Thymus (tissue), 11 donors: ENCODE measurements at regions not wholly inside any gene's neighbourhood (a gene's known extent, or its start where the extent isn't known, plus 50 kb on each side); places are given as distances from the start of the nearest gene placed in this dataset.

Experiments used
- DNase-seq, 9 donors: peaks; one replicate each; pipeline ENCODE4 v3.0.0-alpha.2; 2013; ENCODE audit warnings: low spot score in 9 of 9, low read depth in 6 of 9, missing footprints in 1 of 9
- H3K27ac ChIP-seq, 2 donors: one replicate each; pipeline ENCODE4 v1.5.1; 2013; ENCODE audit warnings: control low read depth in 1 of 2, low read depth in 1 of 2, low read length in 1 of 2, mild to moderate bottlenecking in 1 of 2, moderate library complexity in 1 of 2
- H3K27me3 ChIP-seq, 2 donors: one replicate each; pipeline ENCODE4 v1.5.1; 2013; ENCODE audit warnings: low read length in 1 of 2; ENCODE audit not compliant: control insufficient read depth in 2 of 2, insufficient read depth in 1 of 2
- H3K36me3 ChIP-seq, 2 donors: one replicate each; pipeline ENCODE4 v1.5.1; 2013; ENCODE audit warnings: low read length in 1 of 2, mild to moderate bottlenecking in 1 of 2, moderate library complexity in 1 of 2; ENCODE audit not compliant: control insufficient read depth in 2 of 2, insufficient read depth in 2 of 2
- H3K4me1 ChIP-seq, 2 donors: one replicate each; pipeline ENCODE4 v1.5.1; 2013; ENCODE audit warnings: low read length in 2 of 2; ENCODE audit not compliant: control insufficient read depth in 2 of 2, insufficient read depth in 2 of 2
- H3K4me3 ChIP-seq, 2 donors: one replicate each; pipeline ENCODE4 v1.5.1; 2013; ENCODE audit warnings: low read length in 2 of 2, control low read depth in 1 of 2, mild to moderate bottlenecking in 1 of 2
- H3K9me3 ChIP-seq, 2 donors: one replicate each; pipeline ENCODE4 v1.5.1; 2013; ENCODE audit warnings: low read length in 1 of 2, mild to moderate bottlenecking in 1 of 2; ENCODE audit not compliant: control insufficient read depth in 2 of 2, insufficient read depth in 1 of 2
- WGBS: extraction: QIAGEN DNeasy Blood & Tissue Kit; methylation state at CpG from one replicate; pipeline ENCODE4 v1.1.7; 2013; 5-methylcytosine and 5-hydroxymethylcytosine counted together
- donor health status: healthy.

DNA sequence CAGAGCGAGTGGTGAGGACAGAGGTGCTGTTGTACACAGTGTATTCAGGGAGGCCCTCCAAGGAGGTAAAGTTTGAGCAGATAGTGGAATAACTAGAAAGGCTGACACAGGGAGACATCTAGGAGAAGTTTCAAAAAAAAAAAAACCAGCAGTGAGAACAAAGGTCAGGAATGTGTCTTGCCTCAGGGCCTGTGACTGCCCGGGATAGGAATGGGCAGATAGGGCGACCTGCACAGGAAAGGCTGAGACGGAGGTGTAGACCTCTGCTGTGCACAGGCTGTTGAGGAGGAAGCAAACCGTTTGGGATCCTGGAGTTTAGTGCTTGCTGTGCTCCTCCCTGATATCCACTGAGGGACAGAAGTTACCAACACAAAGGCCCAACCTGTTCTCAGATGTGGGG is 406.5 kb upstream of the B3GAT1 start:
- no peak overlapping the region for H3K27ac ChIP-seq
- no peaks in the 10 kb centered on the region for H3K27me3 ChIP-seq
- no peaks in the 10 kb centered on the region for H3K4me1 ChIP-seq
- DNase-seq: no peak
- no peaks in the 10 kb centered on the region for H3K9me3 ChIP-seq
- H3K36me3 ChIP-seq: no peaks in the 10 kb centered on the region
- 63% methylated on average over 5 of the region's 5 CpGs for WGBS
- H3K4me3 ChIP-seq: no peak overlapping the region

DNA sequence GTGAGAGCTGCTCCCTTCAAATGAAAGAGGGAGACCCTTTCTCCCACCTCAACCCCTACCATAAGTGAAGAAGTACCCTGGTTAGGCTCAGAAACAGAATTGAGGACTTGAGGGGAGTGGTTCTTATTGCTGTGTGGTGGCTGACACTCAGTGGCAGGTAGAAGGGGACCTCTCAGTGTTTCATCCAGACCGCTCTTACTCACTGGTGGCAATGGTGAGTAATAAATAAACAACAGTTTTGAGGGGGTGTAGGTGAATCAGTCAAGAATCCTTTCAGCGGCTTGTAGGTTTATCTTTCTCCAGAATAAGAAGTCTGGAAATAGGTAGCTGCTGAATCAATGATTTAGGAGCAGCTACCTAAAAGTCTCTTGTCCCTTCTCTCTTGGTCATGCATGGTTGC is 403.4 kb upstream of the B3GAT1 start:
- Histone ChIP-seq H3K27me3 (no peaks in the 10 kb centered on the region), H3K27ac (no peak overlapping the region), H3K9me3 (no peaks in the 10 kb centered on the region), H3K4me1 (no peaks in the 10 kb centered on the region), H3K36me3 (no peaks in the 10 kb centered on the region), H3K4me3 (no peak overlapping the region)
- no peak for DNase-seq
- 95% methylated on average over 2 of the region's 2 CpGs for WGBS

DNA sequence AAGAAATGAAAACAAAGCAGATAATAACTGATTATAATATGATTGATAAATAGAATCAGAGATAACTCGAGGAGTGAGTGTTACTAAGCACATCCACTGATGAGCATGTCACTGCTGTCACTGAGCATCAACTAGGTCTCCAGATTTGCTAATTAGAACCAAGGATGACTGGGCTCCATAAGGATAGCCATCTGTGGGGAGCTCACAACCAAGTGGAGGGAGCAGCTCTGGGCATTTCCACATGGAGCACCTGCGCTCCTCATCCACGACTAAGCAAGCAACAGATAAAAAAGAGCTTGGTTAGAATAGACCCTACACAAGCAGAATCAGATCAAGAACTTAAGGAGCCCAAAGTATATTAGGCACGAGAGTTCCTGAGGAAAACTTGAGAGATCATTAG is 396.0 kb upstream of the B3GAT1 start:
- whole genome bisulfite sequencing: 87% methylated on average over 4 of the region's 4 CpGs
- Histone ChIP-seq H3K27me3 (no peaks in the 10 kb centered on the region), H3K4me3 (no peak overlapping the region)

DNA sequence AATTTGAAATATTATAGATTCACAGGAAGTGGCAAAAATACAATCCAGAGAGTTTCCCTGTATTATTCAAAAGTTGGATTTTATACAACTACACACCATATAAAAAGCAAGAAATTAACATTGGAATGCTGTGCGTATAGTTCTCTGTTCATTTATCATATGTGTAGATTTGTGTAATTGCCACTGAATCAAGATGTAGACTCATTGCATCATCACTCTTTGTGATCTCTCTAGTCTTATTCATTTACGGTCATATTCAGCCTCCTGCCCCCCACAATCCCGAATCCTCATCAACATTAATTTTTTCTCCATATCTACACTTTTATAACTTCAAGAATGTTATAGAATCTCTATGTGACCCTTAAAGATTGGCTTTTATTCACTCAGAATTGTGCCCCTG is 390.6 kb upstream of the B3GAT1 start:
- no peaks in the 10 kb centered on the region for H3K27me3 ChIP-seq
- no peaks in the 10 kb centered on the region for H3K9me3 ChIP-seq
- H3K36me3 ChIP-seq: no peaks in the 10 kb centered on the region
- H3K4me1 ChIP-seq: no peaks in the 10 kb centered on the region
- 94% methylated on average over 3 of the region's 3 CpGs for WGBS
- DNase-seq: no peak
- no peak overlapping the region for H3K27ac ChIP-seq
- no peak overlapping the region for H3K4me3 ChIP-seq

More for the DNA sequence above, 396.0 kb upstream of the B3GAT1 start:
- Histone ChIP-seq H3K9me3 (no peaks in the 10 kb centered on the region), H3K36me3 (no peaks in the 10 kb centered on the region), H3K4me1 (no peaks in the 10 kb centered on the region), H3K27ac (no peak overlapping the region)
- no peak for DNase-seq

DNA sequence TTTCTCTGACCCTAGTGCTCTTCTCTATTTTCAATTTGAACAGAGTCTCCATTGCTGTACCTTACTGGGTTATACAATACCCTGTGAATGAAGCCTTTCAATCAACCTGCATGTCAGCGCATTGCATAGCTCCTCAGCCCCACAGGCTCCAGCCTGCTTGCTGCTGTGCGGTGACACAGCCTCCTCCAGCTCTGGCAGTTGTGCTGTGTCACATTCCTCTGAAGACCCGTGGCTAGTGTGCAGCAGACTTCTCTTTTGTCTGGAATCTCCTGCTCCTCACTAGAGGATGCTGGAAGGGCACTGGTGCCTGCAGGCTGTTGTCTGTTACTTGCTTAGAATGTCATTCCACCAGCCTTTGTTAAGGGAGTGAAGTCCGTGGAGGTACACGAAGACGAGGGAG is 390.1 kb upstream of the B3GAT1 start:
- 43% methylated on average over 6 of the region's 6 CpGs for WGBS
- H3K27me3 ChIP-seq: no peaks in the 10 kb centered on the region

DNA sequence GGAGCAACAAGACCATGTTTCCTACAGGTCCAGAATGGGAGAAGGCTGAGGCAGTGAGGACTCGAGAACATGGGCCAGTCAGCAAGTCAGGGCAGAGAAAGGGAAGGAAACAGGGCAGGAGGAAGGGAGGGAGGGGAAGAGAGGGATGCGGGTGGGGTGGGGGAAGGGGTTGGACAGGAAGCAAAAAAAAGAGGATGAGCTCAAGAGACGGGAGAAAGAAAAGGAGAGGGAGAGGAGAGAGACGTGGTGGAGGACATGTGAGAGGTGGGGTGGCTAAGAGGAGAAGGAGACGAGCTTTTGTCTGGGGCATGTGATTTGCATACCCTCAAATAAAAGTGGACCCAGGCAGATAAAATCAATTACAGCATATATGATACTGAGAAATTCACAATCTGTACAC is 389.5 kb upstream of the B3GAT1 start:
- Histone ChIP-seq H3K4me1 (no peaks in the 10 kb centered on the region), H3K4me3 (no peak overlapping the region), H3K27ac (no peak overlapping the region), H3K9me3 (no peaks in the 10 kb centered on the region), H3K36me3 (no peaks in the 10 kb centered on the region), H3K27me3 (no peaks in the 10 kb centered on the region)
- WGBS: 5% methylated on average over 5 of the region's 5 CpGs
- DNase-seq: no peak

More for the DNA sequence above, 390.1 kb upstream of the B3GAT1 start:
- no peak overlapping the region for H3K27ac ChIP-seq
- H3K4me3 ChIP-seq: no peak overlapping the region
- no peaks in the 10 kb centered on the region for H3K9me3 ChIP-seq
- no peaks in the 10 kb centered on the region for H3K4me1 ChIP-seq
- no peaks in the 10 kb centered on the region for H3K36me3 ChIP-seq
- no peak for DNase-seq

DNA sequence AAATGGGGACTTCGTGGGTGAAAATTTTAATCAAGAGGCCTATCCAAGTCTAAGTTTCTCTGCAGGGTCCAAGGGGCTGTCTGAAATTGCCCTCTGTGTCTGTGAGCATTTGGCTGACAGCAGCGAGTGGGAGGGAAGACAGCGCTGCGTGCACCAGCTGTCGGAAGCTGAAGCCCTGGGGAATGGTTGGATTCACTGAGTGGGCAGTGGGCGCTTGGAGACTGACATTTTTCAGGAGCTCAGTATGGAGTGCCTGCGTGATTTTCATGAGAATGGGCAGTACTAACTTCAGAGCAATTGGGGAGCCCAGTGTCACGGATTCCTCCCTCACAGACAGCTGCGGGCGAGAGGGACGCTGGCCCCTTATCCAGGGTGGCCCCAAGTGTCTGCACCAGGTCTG is 388.8 kb upstream of the B3GAT1 start:
- Histone ChIP-seq H3K4me3 (no peak overlapping the region), H3K9me3 (no peaks in the 10 kb centered on the region), H3K27ac (no peak overlapping the region), H3K27me3 (no peaks in the 10 kb centered on the region), H3K36me3 (no peaks in the 10 kb centered on the region), H3K4me1 (no peaks in the 10 kb centered on the region)
- DNase-seq: no peak
- WGBS: 91% methylated on average over 11 of the region's 11 CpGs

DNA sequence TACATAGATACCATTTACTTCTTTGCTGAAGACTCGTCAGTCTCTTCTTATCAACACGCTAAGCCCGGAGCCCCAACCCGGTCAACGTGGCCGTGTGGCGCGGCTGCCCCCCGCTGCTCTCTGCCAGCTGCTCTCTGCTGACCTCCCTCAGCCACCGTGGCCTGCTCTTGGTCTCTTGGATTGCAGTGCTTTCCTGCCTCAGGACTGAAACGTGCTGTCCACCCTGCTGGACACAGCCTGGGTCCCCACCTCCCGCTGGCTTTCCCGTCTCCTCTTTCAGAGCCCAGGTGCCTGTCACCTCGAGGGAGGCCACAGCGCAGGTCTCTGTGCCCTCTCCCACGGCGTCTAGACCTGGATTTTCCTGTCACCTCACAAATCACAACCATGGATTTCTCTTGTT is 388.1 kb upstream of the B3GAT1 start:
- WGBS: 92% methylated on average over 17 of the region's 17 CpGs
- no peaks in the 10 kb centered on the region for H3K9me3 ChIP-seq
- H3K27me3 ChIP-seq: no peaks in the 10 kb centered on the region
- H3K36me3 ChIP-seq: no peaks in the 10 kb centered on the region
- no peak overlapping the region for H3K27ac ChIP-seq
- H3K4me3 ChIP-seq: no peak overlapping the region
- no peaks in the 10 kb centered on the region for H3K4me1 ChIP-seq
- no peak for DNase-seq

DNA sequence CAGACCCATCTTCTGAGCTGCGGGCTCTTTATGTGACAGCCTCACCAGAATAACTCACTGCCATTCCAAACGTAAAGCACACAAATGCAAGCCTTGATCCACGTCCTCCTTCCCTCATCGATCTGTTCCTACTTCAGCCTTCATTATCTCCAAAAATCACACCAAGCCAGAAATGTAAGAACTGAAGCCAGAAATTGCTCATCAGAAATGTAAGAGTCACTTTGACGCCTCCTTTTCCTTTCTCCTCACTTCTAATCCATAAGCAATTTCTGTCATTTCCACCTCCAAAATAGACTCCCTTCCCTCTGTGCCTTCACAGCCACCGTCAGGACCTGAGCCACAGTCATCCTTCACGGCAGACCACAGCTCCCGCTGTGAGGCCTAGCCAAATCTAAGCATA is 387.3 kb upstream of the B3GAT1 start:
- H3K27me3 ChIP-seq: no peaks in the 10 kb centered on the region

More for the DNA sequence above, 387.3 kb upstream of the B3GAT1 start:
- Histone ChIP-seq H3K27ac (no peak overlapping the region), H3K4me1 (no peaks in the 10 kb centered on the region), H3K9me3 (no peaks in the 10 kb centered on the region), H3K4me3 (no peak overlapping the region), H3K36me3 (no peaks in the 10 kb centered on the region)
- no peak for DNase-seq
- WGBS: 88% methylated on average over 8 of the region's 8 CpGs
